ENCODE measurements at regions not wholly inside any gene's neighbourhood (a gene's known extent, or its start where the extent isn't known, plus 50 kb on each side); places are given as distances from the start of the nearest gene placed in this dataset.

GRCh38 chr12:27382924-27383323 is 50.3 kb downstream of the BMAL2 start:
- H3K27ac Mint-ChIP-seq, result no peak overlapping the region
- no peak overlapping the region for H3K4me3 Mint-ChIP-seq
- peaks cover 12% of the 10 kb centered on the region for H3K4me1 Mint-ChIP-seq
- H3K36me3 Mint-ChIP-seq (ENCODE audit: low read depth), result no peaks in the 10 kb centered on the region
- TF ChIP-seq CTCF (IDR thresholded peaks at IDR 0.05), result no peak
- DNase-seq, result no peak
- peaks cover 3% of the 10 kb centered on the region for H3K27me3 Mint-ChIP-seq (ENCODE audit: low read depth, poor library complexity)
- H3K9me3 Mint-ChIP-seq, result no peaks in the 10 kb centered on the region

- Mint-ChIP-seq H3K4me1 (peaks cover 12% of the 10 kb centered on the region), H3K9me3 (no peaks in the 10 kb centered on the region), H3K4me3 (no peak overlapping the region), H3K36me3 (ENCODE audit: low read depth) (no peaks in the 10 kb centered on the region), H3K27me3 (ENCODE audit: low read depth, poor library complexity) (peaks cover 3% of the 10 kb centered on the region), H3K27ac (no peak overlapping the region)
- peak; percentile 74 for DNase-seq
- peak; percentile 85 for TF ChIP-seq CTCF (IDR thresholded peaks at IDR 0.05)
These were observed 51.0 kb downstream of the BMAL2 start for GRCh38 chr12:27383429-27384260.

GRCh38 chr12:27384261-27384590 is 51.6 kb downstream of the BMAL2 start:
- Mint-ChIP-seq H3K4me3 (no peak overlapping the region), H3K4me1 (peaks cover 12% of the 10 kb centered on the region), H3K27me3 (ENCODE audit: low read depth, poor library complexity) (peaks cover 3% of the 10 kb centered on the region), H3K27ac (no peak overlapping the region), H3K36me3 (ENCODE audit: low read depth) (no peaks in the 10 kb centered on the region), H3K9me3 (no peaks in the 10 kb centered on the region)
- no peak for TF ChIP-seq CTCF (IDR thresholded peaks at IDR 0.05)
- DNase-seq, result no peak

- no peak for TF ChIP-seq CTCF (IDR thresholded peaks at IDR 0.05)
- Mint-ChIP-seq H3K9me3 (no peaks in the 10 kb centered on the region), H3K4me1 (peaks cover 12% of the 10 kb centered on the region), H3K4me3 (no peak overlapping the region), H3K27ac (no peak overlapping the region), H3K27me3 (ENCODE audit: low read depth, poor library complexity) (peaks cover 3% of the 10 kb centered on the region), H3K36me3 (ENCODE audit: low read depth) (no peaks in the 10 kb centered on the region)
- DNase-seq, result no peak
These were observed 53.3 kb downstream of the BMAL2 start for GRCh38 chr12:27385766-27386564.

- Mint-ChIP-seq H3K9me3 (no peaks in the 10 kb centered on the region), H3K27me3 (ENCODE audit: low read depth, poor library complexity) (peaks cover 3% of the 10 kb centered on the region), H3K4me3 (no peak overlapping the region), H3K36me3 (ENCODE audit: low read depth) (no peaks in the 10 kb centered on the region), H3K27ac (no peak overlapping the region), H3K4me1 (peaks cover 6% of the 10 kb centered on the region)
- no peak for DNase-seq
- no peak for TF ChIP-seq CTCF (IDR thresholded peaks at IDR 0.05)
These were observed 54.8 kb downstream of the BMAL2 start for GRCh38 chr12:27387473-27387872.

All from nephron progenitor cell (in vitro differentiated cells).